Liver (tissue), 8 donors: ENCODE measurements at regions not wholly inside any gene's neighbourhood (a gene's known extent, or its start where the extent isn't known, plus 50 kb on each side); places are given as distances from the start of the nearest gene placed in this dataset.

Source experiments
- DNase-seq: peaks from one replicate; pipeline ENCODE4 v3.0.0-alpha.2; 2017; ENCODE audit warnings: low spot score
- H3K27ac ChIP-seq, 2 donors: one replicate each; pipeline ENCODE4 v1.7.0; 2013; ENCODE audit warnings: inconsistent platforms in 2 of 2, low read length in 2 of 2, control low read depth in 1 of 2, low read depth in 1 of 2, mild to moderate bottlenecking in 1 of 2
- H3K27me3 ChIP-seq, 4 donors: one replicate each; pipeline versions ENCODE4 v1.6.1 to v1.7.0; 2013; ENCODE audit warnings: low read length in 3 of 4, inconsistent platforms in 1 of 4, mild to moderate bottlenecking in 1 of 4, moderate library complexity in 1 of 4; ENCODE audit not compliant: control insufficient read depth in 4 of 4, insufficient read depth in 4 of 4
- H3K36me3 ChIP-seq, 4 donors: one replicate each; pipeline versions ENCODE4 v1.6.1 to v1.7.0; 2013; ENCODE audit warnings: low read length in 3 of 4, mild to moderate bottlenecking in 3 of 4, low read depth in 1 of 4, moderate library complexity in 1 of 4; ENCODE audit not compliant: control insufficient read depth in 4 of 4, insufficient read depth in 3 of 4
- H3K4me1 ChIP-seq, 4 donors: one replicate each; pipeline versions ENCODE4 v1.6.1 to v1.7.0; 2013; ENCODE audit warnings: low read length in 3 of 4, mild to moderate bottlenecking in 3 of 4, moderate library complexity in 1 of 4; ENCODE audit not compliant: control insufficient read depth in 4 of 4, insufficient read depth in 4 of 4
- H3K4me3 ChIP-seq, 3 donors: one replicate each; pipeline versions ENCODE4 v1.6.1 to v1.7.0; 2013; ENCODE audit warnings: low read length in 3 of 3, control low read depth in 1 of 3, low read depth in 1 of 3, mild to moderate bottlenecking in 1 of 3
- H3K9ac ChIP-seq, 2 donors: one replicate each; pipeline ENCODE4 v1.7.0; 2013; ENCODE audit warnings: low read length in 2 of 2, mild to moderate bottlenecking in 2 of 2, moderate library complexity in 2 of 2, control low read depth in 1 of 2, low read depth in 1 of 2
- H3K9me3 ChIP-seq, 4 donors: one replicate each; pipeline versions ENCODE4 v1.6.1 to v1.7.0; 2013; ENCODE audit warnings: low read length in 3 of 4; ENCODE audit not compliant: control insufficient read depth in 4 of 4
- ATF3 ChIP-seq: IDR thresholded peaks from 2 replicates; pipeline ENCODE4 v1.6.1; 2016; ENCODE audit warnings: antibody characterized with exemption
- CTCF ChIP-seq: fragments of 150-350 bp; IDR thresholded peaks from 2 replicates; pipeline ENCODE4 v1.5.1; 2017; ENCODE audit warnings: improper control_type of control experiment, low read depth, low read length; ENCODE audit not compliant: missing input control
- EGR1 ChIP-seq, 2 donors: IDR thresholded peaks; 2 replicates each; pipeline ENCODE4 v1.6.1; 2016 to 2018; ENCODE audit warnings: antibody characterized with exemption in 2 of 2, low read depth in 2 of 2
- FOXA1 ChIP-seq: IDR thresholded peaks from 2 replicates; pipeline ENCODE4 v1.6.1; 2016; ENCODE audit warnings: antibody characterized with exemption
- FOXA2 ChIP-seq: IDR thresholded peaks from 2 replicates; pipeline ENCODE4 v1.6.1; 2016; ENCODE audit warnings: antibody characterized with exemption
- GABPA ChIP-seq, 2 donors: IDR thresholded peaks in 1 of 2; conservative IDR thresholded peaks in 1 of 2; 2 replicates each; pipeline ENCODE4 v1.6.1; 2016; ENCODE audit warnings: antibody characterized with exemption in 2 of 2, mild to moderate bottlenecking in 1 of 2, moderate library complexity in 1 of 2
- HNF4A ChIP-seq, 2 donors: conservative IDR thresholded peaks; 2 replicates each; pipeline ENCODE4 v1.6.1; 2016; ENCODE audit warnings: antibody characterized with exemption in 2 of 2, mild to moderate bottlenecking in 2 of 2
- HNF4G ChIP-seq: IDR thresholded peaks from 2 replicates; pipeline ENCODE4 v1.6.1; 2016; ENCODE audit warnings: antibody characterized with exemption
- JUND ChIP-seq, 2 donors: IDR thresholded peaks; 2 replicates each; pipeline ENCODE4 v1.6.1; 2016; ENCODE audit warnings: antibody characterized with exemption in 2 of 2
- MAX ChIP-seq: IDR thresholded peaks from 2 replicates; pipeline ENCODE4 v1.6.1; 2016; ENCODE audit warnings: antibody characterized with exemption
- NR2F2 ChIP-seq: IDR thresholded peaks from 2 replicates; pipeline ENCODE4 v1.6.1; 2016; ENCODE audit warnings: antibody characterized with exemption
- RAD21 ChIP-seq, 2 donors: IDR thresholded peaks; 2 replicates each; pipeline ENCODE4 v1.6.1; 2016; ENCODE audit warnings: antibody characterized with exemption in 2 of 2, mild to moderate bottlenecking in 2 of 2
- REST ChIP-seq: IDR thresholded peaks from 2 replicates; pipeline ENCODE4 v1.6.1; 2016; ENCODE audit warnings: antibody characterized with exemption, mild to moderate bottlenecking
- RXRA ChIP-seq, 2 donors: IDR thresholded peaks; 2 replicates each; pipeline ENCODE4 v1.6.1; 2017 to 2018; ENCODE audit warnings: antibody characterized with exemption in 2 of 2, mild to moderate bottlenecking in 1 of 2
- SP1 ChIP-seq: IDR thresholded peaks from 2 replicates; pipeline ENCODE4 v1.6.1; 2018; ENCODE audit warnings: antibody characterized with exemption, mild to moderate bottlenecking
- TAF1 ChIP-seq: conservative IDR thresholded peaks from 2 replicates; pipeline ENCODE4 v1.6.1; 2016; ENCODE audit warnings: antibody characterized with exemption, mild to moderate bottlenecking
- YY1 ChIP-seq: IDR thresholded peaks from 2 replicates; pipeline ENCODE4 v1.6.1; 2016; ENCODE audit warnings: antibody characterized with exemption, mild to moderate bottlenecking
- ZBTB33 ChIP-seq: IDR thresholded peaks from 2 replicates; pipeline ENCODE4 v1.6.1; 2016; ENCODE audit warnings: antibody characterized with exemption
- WGBS: extraction: QIAGEN DNeasy Blood & Tissue Kit; methylation state at CpG from one replicate; pipeline ENCODE4 v1.1.7; 2013; 5-methylcytosine and 5-hydroxymethylcytosine counted together
- donor health status: healthy.
- donor health status: healthy.
- donor health status: healthy.
- donor health status: healthy.
- donor health status: healthy.

GRCh38 chr1:82792151-82792550 is 991.4 kb downstream of the ADGRL2 start (continued):
- TF ChIP-seq ZBTB33: no peak

GRCh38 chr1:82790556-82790955 is 989.8 kb downstream of the ADGRL2 start:
- Histone ChIP-seq H3K9me3 (peaks cover 3 to 14% (median 6%) of the 10 kb centered on the region in 4 donors), H3K36me3 (no peaks in the 10 kb centered on the region), H3K27me3 (no peaks in the 10 kb centered on the region), H3K4me3 (no peak overlapping the region), H3K4me1 (no peaks in the 10 kb centered on the region), H3K27ac (no peak overlapping the region), H3K9ac (no peak overlapping the region)
- no peak for DNase-seq
- TF ChIP-seq YY1 (no peak), GABPA (IDR thresholded peaks at IDR 0.05 in 1 of 2, conservative IDR thresholded peaks at IDR 0.05 in 1 of 2) (no peak), JUND (IDR thresholded peaks at IDR 0.05) (no peak)
- 61% methylated on average over 1 of the region's 1 CpG for whole genome bisulfite sequencing

GRCh38 chr1:82788660-82789059 is 987.9 kb downstream of the ADGRL2 start:
- no peaks in the 10 kb centered on the region for H3K36me3 ChIP-seq
- H3K4me3 ChIP-seq: no peak overlapping the region
- peaks cover 3 to 14% (median 6%) of the 10 kb centered on the region in 4 donors for H3K9me3 ChIP-seq
- H3K27me3 ChIP-seq: no peaks in the 10 kb centered on the region
- 84% methylated on average over 1 of the region's 1 CpG for WGBS
- no peak for DNase-seq
- H3K9ac ChIP-seq: no peak overlapping the region
- H3K27ac ChIP-seq: no peak overlapping the region
- no peaks in the 10 kb centered on the region for H3K4me1 ChIP-seq
- TF ChIP-seq MAX: no peak
- no peak for TF ChIP-seq TAF1
- TF ChIP-seq SP1: no peak
- TF ChIP-seq GABPA (IDR thresholded peaks at IDR 0.05 in 1 of 2, conservative IDR thresholded peaks at IDR 0.05 in 1 of 2): no peak
- no peak for TF ChIP-seq YY1
- TF ChIP-seq HNF4G: no peak
- TF ChIP-seq ATF3: no peak
- no peak for TF ChIP-seq REST
- TF ChIP-seq RXRA (IDR thresholded peaks at IDR 0.05): no peak
- TF ChIP-seq CTCF: no peak
- no peak for TF ChIP-seq FOXA1
- no peak for TF ChIP-seq FOXA2
- TF ChIP-seq EGR1 (IDR thresholded peaks at IDR 0.05; ENCODE audit: low read depth in 2 of 2): no peak
- no peak for TF ChIP-seq ZBTB33
- TF ChIP-seq JUND (IDR thresholded peaks at IDR 0.05): no peak
- no peak for TF ChIP-seq RAD21 (IDR thresholded peaks at IDR 0.05)
- TF ChIP-seq NR2F2: no peak
- no peak for TF ChIP-seq HNF4A (conservative IDR thresholded peaks at IDR 0.05)
